ENCODE measurements at regions not wholly inside any gene's neighbourhood (a gene's known extent, or its start where the extent isn't known, plus 50 kb on each side); places are given as distances from the start of the nearest gene placed in this dataset.

DNA sequence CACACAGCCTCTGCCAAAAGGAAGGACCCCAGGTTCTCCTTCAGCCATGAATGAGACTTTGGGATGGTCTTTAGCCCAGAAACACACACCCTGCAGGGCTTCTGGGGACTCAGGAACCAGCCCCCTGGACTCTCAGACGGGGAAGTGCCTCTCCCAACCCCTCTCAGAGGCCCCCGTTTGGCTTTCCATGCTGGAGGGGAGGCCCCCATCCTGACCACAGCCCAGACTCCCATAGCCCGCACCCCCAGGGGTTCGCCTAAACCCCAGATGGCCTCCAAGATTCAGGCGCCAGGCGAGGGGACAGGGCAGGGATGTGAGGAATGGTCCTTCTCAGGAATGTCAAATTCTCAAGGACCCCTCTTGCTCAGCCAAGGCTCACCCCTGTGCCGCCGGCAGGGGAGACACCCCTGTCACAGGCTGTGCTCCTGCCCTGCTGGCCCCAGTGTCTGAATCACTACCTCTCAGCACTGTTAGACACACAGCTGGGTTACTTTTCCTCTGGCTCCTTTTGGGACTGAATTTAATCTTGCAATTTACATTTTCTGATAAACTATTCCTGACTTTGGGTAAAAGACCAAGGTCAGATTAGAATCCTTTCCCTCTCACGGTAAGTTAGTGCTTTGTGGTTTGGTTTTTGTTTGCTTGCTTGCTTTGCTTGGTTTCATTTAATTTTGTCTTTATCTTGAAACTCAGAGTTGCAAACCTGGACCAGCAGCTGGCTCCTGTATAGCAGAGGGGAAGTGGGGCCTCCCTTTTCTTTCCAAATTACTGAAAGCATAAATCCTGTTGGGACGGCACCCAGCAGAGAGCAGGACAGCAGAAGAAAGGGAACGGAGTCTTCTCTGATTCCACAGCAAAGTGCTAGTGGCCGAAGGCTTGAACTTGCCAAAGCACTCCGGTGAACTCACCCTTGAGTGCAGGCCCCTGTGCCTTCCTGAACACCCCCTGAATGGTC lies 198.9 kb upstream of the RAB6C start:
- in situ Hi-C loops (cut with HindIII; ENCODE audit: low pct_unique_long_range_greater_than_20kb, low sequenced_read_pairs): no loop called here
- DNase-seq (ENCODE audit: low read depth): no peak

- no peak for DNase-seq (ENCODE audit: low read depth)
- in situ Hi-C loops (cut with HindIII; ENCODE audit: low pct_unique_long_range_greater_than_20kb, low sequenced_read_pairs): no loop called here
These were observed 197.5 kb upstream of the RAB6C start for GRCh38 chr2:129781749-129782632.

DNA sequence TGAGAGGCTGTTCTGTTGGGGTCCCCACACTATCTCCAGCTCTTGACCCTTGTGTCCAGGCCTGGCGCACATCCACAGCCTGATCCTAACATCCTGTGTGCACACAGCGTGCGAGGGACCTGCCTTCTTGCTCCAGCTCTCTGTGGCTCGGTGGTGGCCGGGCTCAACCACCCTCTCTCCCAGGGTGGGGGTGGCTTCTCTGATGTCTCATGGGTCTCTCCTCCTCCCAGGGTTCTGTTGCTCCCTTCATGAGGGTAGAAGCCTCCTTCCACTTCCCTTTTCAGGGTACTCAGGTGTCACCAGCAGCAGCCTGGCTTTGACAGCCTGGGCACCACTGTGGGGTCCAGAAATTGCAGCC lies 196.9 kb upstream of the RAB6C start:
- no peak for DNase-seq (ENCODE audit: low read depth)
- in situ Hi-C loops (cut with HindIII; ENCODE audit: low pct_unique_long_range_greater_than_20kb, low sequenced_read_pairs): no loop called here

- in situ Hi-C loops (cut with HindIII; ENCODE audit: low pct_unique_long_range_greater_than_20kb, low sequenced_read_pairs): no loop called here
- DNase-seq (ENCODE audit: low read depth): no peak
These were observed 195.0 kb upstream of the RAB6C start for GRCh38 chr2:129784486-129784885.

DNA sequence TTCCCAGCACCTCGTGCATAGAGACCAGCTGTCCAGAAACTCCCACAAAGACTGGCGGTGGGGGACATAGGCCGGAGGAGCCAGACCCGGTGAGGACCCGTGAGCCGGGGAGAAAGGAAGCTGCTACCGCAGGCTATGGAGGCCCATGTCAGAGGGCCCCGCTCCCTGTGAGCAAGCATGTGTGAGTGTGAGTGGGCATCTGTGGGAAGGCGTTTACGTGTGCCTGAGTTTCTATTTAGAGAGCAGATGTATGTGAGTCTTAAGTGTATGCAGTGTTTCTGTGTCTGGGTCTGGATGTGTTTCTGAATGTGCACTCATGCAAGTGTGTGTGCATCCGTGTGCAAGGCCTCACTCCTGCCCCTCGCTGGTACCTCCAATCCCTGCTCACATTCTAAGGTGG lies 187.8 kb upstream of the RAB6C start:
- no peak for DNase-seq (ENCODE audit: low read depth)
- in situ Hi-C loops (cut with HindIII; ENCODE audit: low pct_unique_long_range_greater_than_20kb, low sequenced_read_pairs): no loop called here

DNA sequence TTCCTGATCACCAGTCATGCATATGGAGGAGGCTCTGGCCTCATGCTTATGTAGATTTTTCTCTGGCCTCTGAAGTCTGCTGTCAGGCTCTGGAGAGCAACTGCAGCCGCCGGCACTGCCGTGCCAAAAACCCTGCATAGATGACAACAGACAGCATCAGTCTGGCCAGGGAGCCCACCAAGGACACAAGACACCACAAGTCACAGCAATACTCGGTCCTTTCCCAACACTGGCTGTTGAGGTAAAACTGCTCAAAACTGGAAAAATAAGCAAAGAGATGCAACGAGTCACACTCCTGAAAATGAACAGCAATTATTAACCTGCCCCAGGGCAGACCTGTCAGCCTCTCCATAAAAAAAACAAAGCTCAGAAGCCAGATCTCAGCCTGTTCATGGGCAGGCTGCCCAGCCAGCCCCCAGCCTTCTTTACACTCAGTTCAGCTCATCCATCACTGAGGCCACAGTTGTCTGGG lies 186.0 kb upstream of the RAB6C start:
- DNase-seq (ENCODE audit: low read depth): peak; percentile 68
- in situ Hi-C loops (cut with HindIII; ENCODE audit: low pct_unique_long_range_greater_than_20kb, low sequenced_read_pairs): no loop called here

DNA sequence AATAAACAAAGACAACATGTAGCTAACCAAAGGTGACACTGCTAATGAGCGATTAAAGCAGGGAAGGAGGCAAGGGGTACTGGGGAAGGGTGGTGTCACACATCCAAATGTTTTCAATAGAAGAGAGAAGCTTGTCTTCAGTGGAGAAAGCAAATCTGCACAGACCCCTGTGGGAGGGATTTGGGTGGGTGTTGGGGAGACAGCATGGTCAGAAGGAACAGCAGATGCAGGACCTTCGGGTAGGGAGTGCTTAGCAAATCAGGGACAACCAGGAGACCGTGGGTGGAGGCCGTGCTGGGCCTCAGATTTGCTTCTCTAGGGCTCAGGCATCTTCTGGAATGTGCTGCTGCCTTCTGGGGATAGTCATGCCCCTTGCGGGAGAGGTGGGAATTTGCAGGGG lies 185.3 kb upstream of the RAB6C start:
- in situ Hi-C loops (cut with HindIII; ENCODE audit: low pct_unique_long_range_greater_than_20kb, low sequenced_read_pairs): no loop called here
- no peak for DNase-seq (ENCODE audit: low read depth)

DNA sequence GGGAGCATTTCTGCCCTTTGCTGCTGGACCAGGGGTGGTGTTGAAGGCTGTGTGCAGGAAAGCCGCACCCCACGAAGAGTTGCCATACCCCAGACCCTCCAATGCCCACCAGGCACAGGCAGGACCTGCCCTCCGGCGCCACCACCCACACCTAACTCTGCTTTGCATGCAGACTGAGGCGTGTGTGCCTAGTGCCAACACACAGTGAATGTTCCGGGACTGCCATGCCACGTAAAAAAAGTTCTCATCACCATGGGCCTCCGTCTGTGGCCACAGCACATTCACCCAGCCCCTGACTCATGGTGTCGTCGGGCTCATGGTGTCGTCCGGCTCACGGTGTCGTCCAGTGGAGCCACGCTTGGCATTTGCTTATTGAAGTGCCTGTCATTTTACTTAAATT lies 184.9 kb upstream of the RAB6C start:
- DNase-seq (ENCODE audit: low read depth): no peak
- in situ Hi-C loops (cut with HindIII; ENCODE audit: low pct_unique_long_range_greater_than_20kb, low sequenced_read_pairs): no loop called here

GRCh38 chr2:129796225-129796624 lies 183.2 kb upstream of the RAB6C start:
- no peak for DNase-seq (ENCODE audit: low read depth)
- in situ Hi-C loops (cut with HindIII; ENCODE audit: low pct_unique_long_range_greater_than_20kb, low sequenced_read_pairs): no loop called here

- DNase-seq (ENCODE audit: low read depth): no peak
- in situ Hi-C loops (cut with HindIII; ENCODE audit: low pct_unique_long_range_greater_than_20kb, low sequenced_read_pairs): no loop called here
These were observed 182.5 kb upstream of the RAB6C start for GRCh38 chr2:129796801-129797488.

- no peak for DNase-seq (ENCODE audit: low read depth)
- in situ Hi-C loops (cut with HindIII; ENCODE audit: low pct_unique_long_range_greater_than_20kb, low sequenced_read_pairs): no loop called here
These were observed 181.8 kb upstream of the RAB6C start for GRCh38 chr2:129797489-129798300.

DNA sequence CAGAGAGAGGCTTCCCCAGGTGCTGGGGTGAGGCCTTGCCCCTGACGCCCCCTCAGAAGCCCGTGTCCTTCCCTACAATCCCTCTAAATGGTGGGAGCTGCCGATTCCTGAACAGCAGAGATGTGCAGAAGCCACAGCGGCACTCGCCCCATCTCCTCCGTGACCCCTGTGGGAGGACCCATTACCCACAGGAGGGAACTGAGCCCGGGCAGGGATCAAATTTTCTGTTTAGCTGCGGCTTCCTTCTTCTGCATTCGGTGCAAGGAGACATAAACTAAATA lies 181.2 kb upstream of the RAB6C start:
- no peak for DNase-seq (ENCODE audit: low read depth)
- in situ Hi-C loops (cut with HindIII; ENCODE audit: low pct_unique_long_range_greater_than_20kb, low sequenced_read_pairs): no loop called here

GRCh38 chr2:129798626-129799025 lies 180.8 kb upstream of the RAB6C start:
- in situ Hi-C loops (cut with HindIII; ENCODE audit: low pct_unique_long_range_greater_than_20kb, low sequenced_read_pairs): no loop called here
- DNase-seq (ENCODE audit: low read depth): no peak

DNA sequence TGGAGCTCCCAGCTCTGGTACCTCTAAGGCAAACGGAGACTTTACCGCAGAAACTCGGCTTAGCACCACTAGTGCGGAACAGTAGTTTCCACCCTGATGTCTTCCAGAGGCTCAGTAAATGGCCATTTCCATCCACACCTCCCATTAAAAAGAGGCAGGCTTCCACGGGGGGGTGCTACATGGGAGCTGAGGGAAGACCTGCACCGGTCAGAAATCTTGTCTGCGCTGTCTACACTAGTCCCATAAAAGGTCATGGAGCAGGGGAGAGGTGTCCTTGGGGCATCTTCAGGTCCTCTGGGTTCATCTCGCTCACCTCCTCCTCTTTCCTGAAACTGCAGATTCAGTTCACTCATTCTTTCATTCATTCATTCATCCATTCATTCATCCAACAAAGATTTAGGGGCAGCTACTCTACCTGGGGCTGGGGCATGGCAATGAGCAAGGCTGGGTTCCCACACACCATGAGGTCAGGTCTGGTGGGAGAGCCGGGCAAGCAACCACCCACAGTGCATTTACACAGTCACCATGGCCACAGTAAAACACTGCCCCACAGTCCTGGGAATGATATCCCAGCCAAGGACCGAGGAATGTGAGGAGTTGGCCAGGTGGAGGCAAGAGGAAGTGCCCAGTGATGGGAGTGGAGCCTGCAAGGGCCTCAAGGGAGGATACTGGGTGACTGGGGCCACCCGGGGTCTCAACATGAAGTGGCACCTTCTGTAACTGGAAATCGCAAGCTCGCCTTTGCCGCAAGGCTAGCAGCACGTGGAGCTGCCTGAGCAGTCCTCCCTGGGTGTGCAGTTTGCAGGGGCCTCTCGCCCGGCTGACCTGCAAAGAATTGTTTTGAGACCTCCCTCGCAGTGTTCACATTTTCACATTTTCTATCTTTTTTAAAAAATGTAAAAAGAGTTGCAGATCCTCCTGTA lies 180.2 kb upstream of the RAB6C start:
- no peak for DNase-seq (ENCODE audit: low read depth)
- in situ Hi-C loops (cut with HindIII; ENCODE audit: low pct_unique_long_range_greater_than_20kb, low sequenced_read_pairs): no loop called here

GRCh38 chr2:129800285-129800684 lies 179.2 kb upstream of the RAB6C start:
- no peak for DNase-seq (ENCODE audit: low read depth)

GRCh38 chr2:129800686-129801085 lies 178.8 kb upstream of the RAB6C start:
- DNase-seq (ENCODE audit: low read depth): no peak
- in situ Hi-C loops (cut with HindIII; ENCODE audit: low pct_unique_long_range_greater_than_20kb, low sequenced_read_pairs): no loop called here

More at GRCh38 chr2:129800285-129800684, 179.2 kb upstream of the RAB6C start:
- in situ Hi-C loops (cut with HindIII; ENCODE audit: low pct_unique_long_range_greater_than_20kb, low sequenced_read_pairs): no loop called here

DNA sequence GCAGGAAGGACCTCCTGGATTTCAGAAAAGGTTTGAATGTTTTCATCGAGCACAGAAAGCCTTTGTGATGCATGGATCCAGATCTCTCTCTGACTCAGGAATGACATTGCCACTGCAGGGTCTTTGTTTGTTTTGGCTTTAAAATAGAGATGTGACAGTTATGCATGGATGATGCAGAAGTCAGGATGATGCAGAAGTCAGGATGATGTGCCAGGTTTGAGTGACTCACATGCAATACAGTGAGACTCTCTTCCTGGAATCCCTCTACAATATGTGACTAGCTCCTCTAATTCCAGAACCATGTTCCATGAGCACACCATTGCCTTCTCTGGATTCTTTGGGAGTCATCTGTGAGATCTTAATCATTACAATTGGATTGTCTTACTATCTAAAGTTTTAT lies 177.9 kb upstream of the RAB6C start:
- peak; percentile 83 for DNase-seq (ENCODE audit: low read depth)
- in situ Hi-C loops (cut with HindIII; ENCODE audit: low pct_unique_long_range_greater_than_20kb, low sequenced_read_pairs): no loop called here

Data from Caki2 (cell line).